SH-SY5Y (cell line): ENCODE measurements at regions not wholly inside any gene's neighbourhood (a gene's known extent, or its start where the extent isn't known, plus 50 kb on each side); places are given as distances from the start of the nearest gene placed in this dataset.

Source experiments
- GATA2 ChIP-seq: IDR thresholded peaks from 2 replicates; pipeline ENCODE4 v1.6.1; 2011; ENCODE audit warnings: mild to moderate bottlenecking, low read depth, low read length
- GATA3 ChIP-seq: IDR thresholded peaks from 2 replicates; pipeline ENCODE4 v1.6.1; 2011; ENCODE audit warnings: low read depth, mild to moderate bottlenecking, low read length, moderate library complexity

DNA sequence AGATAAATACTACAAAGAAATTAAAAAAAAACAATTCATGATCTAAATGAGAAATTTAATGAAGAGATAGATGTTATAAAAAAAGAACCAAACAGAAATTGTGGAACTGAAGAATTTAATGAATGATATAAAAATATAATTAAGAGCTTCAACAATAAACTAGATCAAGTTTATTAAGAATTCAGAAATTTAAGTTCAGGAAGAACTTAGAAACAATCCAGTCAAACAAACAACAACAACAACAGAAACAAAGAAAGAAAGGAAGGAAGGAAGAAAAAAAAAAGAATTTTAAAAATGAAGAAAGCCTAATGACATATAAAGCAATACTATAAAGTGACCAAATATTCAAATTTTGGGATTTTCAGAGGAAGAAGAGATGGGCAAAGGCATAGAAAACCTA lies 157.3 kb upstream of the FOXN2 start:
- TF ChIP-seq GATA2 (no peak), GATA3 (no peak)
